ENCODE measurements at regions not wholly inside any gene's neighbourhood (a gene's known extent, or its start where the extent isn't known, plus 50 kb on each side); places are given as distances from the start of the nearest gene placed in this dataset.

DNA sequence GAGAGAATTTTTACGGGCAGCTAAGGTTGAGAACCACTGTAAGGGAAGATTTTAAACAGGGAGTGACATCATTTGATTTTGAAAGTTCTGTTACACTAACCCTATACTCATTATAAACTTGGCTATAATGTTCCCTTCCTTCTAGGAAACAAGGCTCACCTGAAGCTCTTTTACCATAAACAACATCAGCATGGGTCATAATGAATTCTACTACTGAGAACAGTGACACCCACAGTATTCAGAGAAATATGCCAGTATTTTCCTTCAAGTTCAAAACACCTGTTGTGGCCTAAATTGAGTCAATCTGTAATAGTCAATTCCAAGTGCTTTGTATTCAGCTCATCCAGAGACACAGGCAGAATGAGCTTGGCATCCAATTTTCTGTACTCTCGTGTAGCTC, 175.3 kb upstream of the STT3B start:
- DNase-seq, result no peak

DNA sequence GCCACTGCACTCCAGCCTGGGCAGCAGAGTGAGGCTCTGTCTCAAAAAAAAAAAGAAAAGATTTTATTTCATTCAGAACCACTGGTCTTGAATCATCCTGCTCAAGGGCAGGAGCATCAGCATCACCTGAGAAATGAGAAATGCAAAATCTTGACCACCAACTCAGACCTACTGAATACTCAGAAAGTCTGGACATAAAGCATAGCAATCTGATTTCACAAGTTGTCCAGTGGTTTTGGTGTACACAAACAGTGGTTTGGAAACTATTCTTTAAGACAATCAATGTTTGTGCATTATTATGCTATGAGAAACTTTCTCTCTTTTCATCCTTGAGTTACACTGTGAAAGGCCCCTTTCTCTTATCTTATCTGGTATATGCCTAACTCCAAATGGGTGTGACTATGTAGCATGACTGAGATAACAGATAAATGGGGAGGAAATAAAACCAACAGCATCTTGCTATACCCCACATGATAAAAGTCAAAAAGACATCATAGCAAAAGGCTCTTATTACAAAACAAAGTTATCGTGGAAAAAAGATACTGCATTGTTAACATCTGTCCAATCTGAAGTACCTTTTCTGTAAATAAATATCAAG, 174.2 kb upstream of the STT3B start:
- DNase-seq, result no peak

DNA sequence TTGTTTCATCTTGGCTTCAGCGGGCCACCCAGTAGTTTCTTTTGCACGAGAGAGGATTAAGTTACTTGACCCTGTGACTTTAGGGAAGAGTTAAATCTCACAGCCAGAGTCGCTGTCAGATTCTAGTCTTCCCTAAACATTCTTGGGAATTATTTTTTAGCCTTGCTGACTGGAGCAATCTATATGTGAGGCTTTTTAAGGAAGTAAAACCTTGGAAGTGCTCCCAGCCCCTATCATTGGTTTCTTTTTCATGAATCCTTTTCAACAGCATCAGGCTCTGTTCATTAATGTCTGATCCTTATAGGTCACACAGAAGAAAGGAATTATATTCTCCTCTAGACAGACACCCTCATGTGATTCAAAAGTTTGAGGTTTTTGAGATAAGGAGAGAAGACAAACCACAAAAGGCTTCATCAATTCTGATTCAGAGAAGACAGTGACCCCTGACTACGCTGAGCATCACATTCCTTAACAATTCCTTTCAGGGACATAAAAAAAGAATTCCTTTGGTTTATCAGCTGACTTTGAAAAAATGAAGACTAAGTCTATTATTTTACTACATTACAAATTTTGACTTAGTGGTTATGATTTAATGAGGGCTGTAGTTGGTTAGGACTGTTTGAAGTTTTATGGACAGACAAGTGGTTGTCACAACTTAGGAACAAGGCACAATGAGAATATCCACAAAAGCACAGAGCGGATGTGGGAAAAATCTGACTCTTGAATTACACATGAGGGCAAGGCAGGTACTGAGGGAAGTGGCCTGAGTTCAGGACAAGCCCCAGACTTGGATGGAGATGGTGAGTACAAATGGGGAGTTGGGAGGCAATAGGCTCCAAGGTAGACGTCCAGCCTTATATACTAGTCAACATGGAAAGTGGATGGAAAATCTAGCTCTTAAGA, 171.1 kb upstream of the STT3B start:
- DNase-seq, result peak; percentile 97

DNA sequence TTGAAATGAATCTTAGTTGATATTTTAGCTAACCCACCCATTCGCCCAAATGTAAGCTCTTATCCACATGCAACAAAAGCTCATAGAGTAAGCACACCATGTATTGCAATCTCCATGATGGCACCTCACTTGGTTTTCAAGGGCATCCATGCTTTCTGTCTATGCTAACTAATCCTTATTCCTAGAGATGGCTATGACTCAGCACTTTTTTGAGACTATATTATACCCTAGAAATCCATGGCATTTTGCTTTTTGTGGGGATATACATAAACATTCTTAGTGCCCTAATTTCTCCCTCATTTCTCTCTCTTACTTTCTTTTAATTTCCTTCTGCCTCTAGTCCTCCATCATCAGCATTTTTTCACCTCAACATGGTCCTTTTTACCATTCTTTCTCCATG, 168.5 kb upstream of the STT3B start:
- no peak for DNase-seq

DNA sequence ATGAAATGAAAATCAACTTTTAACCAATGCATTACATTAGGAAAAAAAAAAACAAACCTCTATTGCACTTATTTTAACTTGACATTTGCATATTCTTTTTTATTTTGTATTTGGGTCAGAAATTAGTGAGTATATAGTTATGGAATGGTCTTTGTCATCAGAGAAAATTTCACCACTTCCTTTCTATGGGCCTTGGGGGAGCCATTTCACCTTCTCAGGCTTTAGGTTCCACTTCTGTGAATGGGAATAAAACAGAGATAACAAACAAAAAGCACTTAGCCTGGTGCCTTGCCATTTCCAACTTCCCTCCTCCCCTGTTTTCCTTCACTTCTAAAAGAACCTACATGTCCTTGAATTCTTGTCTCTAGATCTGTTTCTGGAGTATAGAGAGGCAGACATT, 168.0 kb upstream of the STT3B start:
- DNase-seq, result peak; percentile 88

DNA sequence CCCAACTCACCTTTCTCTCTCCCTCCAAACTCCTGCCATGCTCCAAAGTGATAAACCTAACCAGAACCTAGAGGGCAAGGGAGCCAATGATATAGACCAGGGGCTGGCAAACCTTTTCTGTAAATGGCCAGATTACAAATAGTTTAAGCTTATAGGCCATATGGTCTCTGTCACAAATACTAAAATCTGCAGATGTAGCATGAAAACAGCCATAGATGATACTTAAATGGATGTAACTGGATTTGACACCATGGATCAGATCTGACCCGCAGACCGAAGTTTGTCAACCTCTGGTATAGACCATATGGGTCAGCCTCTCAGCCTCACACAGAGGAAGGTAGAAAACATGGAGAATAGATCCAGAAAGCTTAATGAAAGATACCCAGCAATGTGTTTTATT, 165.2 kb upstream of the STT3B start:
- no peak for DNase-seq

DNA sequence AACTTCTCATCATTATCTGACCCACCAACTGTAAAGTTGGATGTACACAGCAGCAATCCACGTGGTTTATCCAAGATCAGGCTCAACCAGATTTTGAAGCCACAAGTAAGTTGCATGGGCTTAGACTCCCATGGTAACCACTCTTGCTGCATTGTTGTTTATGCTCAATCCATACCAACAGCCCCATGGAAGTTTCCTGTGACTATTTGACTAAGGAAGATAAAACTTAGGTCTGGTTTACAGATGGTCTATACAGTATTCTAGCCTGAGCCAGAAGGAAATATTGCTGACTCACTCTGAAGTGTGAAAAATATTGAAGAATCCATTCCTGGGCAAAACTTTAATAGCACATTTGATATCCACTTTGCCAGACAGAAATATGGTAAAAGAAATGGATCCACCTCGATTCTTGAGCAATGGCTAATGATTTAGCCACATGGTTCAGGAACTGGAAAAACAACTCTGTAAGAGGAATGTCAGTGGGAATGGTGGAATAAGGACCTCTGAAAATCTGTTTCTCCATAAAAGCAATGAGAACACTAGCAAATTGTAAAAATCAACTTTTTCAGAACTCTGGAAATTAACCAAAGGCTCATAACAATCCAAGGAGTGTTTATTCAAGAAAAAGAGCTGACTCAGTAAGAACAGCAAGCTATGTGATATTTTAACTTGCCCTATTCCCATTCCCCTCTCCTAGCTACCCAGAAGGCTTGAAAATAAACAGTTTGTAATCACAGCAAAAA, 162.9 kb upstream of the STT3B start:
- peak; percentile 57 for DNase-seq

DNA sequence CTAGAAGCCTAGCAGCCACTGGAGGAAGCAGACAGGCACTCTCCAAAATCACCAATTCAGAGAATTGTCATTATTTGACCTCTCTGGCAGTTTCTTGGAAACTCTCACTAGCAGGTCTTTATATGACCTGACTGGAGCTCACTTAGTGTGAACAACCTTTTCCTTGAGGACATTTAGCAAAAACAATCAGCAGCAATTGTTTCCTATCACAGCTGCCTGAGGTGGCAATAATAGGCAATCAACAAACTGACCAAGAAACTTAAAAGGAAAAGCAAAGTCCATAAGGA, 162.4 kb upstream of the STT3B start:
- no peak for DNase-seq

DNA sequence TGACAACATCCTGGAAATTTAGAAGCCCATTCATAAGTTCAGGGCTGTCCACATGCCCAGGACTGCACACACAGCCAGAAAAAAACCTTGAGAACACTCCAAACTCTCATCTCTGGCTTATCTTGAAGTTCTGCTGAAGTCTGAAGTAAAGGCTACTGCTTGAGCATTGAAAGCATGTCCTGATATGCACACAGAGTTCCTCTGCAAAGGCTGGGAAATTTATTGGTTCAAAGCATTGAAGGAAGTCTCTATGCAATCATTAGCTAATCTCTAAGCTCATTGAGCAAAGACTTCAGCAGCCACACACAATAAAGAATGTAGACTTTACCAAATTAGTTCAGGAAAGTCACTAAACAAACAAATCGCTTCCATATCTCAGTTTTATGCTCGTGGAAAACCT, 162.0 kb upstream of the STT3B start:
- no peak for DNase-seq

DNA sequence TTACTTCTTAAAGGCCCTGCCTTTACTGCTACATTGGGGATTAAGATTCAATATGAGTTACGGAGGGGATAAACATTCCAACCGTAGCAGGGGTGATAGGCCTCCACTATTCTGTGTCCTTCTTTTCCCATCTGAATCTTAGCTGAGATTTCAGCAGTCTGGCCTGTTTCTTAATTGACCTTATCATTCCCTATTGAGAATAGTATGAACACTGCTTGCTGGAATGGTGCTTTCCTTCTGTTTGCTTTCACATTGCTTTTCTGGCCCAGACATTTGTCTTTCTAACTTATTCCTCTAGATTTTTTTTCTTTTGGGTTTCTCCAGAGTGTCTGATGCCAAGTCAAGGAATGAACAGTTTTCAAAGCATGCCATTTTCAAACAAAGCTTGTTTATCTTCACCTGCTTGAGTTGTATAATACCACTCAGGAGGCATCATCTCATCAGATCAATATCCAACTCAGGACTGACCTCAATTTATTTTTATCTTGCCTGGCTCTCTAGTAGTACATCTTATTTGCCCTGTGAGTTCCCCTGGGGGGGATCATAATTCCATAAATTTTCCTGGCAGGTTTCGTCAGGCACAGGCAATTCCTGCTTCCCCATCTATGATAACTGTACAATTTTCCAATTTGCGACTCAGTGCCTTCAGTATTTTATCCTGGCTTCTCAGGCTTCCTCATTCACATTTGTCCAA, 161.1 kb upstream of the STT3B start:
- DNase-seq, result no peak

DNA sequence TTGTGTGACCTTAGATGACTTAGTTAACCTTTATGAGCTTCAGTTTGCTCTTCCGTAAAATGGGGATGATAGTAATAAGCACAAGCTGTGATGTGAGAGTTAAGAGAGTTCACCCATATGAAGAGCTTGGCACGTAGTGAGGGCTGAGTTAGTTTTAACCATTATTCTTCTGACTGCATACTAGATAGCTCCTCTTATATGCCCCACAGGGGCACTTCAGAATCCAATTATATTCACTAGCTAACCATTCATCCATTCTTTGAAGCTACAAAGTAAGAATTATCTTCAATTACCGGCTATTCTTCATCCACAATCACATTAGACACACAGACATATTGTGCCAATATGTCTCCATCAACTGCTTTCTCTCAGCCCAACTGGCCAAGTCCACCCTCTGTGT, 159.0 kb upstream of the STT3B start:
- DNase-seq, result no peak

DNA sequence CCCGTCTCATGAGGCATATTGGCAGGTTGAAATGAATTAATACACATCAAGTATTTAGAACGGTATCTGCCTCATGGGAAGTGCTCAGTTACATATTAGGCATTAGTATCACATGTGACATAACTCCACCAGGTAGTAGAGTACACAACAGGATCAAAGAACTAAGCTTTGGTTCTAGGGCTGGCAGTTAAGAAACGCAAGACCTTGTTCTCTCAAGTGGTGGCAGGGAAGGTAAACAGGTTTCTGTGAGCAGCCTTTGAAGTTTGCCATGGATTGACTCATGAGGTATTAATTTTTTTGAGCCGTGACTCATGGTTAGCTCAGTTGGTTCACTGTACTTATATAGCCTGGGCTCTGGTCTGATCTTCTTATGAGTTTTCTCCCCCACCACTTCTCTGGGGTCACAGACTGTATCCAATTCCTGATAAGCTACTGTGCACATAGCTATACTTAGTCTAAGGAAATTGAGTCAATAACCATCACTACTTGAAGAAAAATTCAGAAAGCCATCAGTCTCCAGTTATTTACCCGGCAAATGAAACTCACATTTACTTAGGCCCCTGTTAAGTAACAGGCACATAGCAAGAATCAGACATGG, 155.6 kb upstream of the STT3B start:
- DNase-seq, result peak; percentile 89

DNA sequence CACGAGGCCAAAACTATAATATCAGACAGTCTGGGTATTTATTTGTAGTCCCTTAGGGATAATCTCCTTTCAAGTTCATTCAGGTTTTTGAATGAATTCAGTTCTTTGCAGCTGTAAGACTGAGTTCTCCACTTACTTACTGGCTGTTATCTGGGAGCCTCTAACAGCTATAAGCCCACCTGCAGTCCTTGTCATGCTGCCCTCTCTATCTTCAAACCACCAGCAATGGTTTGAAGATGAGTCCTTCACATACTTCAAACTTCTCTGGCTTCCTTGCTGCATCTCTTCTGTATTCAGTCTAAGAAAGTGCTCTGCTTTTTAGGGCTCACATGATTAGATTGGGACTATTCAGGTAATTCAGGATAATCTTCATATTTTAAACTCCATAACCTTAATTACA, 154.5 kb upstream of the STT3B start:
- no peak for DNase-seq

DNA sequence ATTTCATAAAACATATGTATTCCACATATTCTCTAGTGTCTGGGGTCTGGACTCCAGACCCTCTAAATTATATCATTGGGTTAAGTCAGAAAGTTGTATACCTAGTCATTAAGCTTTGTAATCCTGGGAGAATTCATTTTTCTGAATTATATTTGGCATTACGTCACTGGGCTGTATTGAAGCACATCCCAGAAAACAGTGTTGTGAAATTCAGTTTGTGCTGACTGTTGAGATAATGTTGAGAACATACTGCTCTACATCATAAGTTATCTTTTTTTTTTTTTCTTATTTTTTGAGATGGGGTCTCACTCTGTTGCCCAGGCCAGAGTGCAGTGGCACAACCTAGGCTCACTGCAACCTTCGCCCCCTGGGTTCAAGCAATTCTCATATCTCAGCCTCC, 153.1 kb upstream of the STT3B start:
- DNase-seq, result no peak

DNA sequence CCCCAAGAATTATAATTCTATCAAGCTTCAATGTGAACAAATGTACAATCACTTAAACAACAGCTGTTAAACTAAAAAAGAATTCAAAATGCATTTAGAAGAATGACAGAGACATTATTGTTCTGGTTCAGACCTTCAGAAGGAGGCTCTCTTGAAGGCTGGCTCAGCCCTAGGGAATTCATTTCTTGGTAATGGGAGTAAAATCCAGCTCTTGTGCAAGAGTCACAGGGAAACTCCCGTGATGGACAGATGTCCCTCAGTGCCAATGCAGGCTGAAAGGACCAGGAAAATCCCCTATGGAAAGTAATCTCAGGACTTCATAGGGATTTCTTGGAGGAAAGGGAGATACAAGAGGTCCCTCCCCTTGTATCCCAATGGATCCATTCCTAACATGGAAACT, 149.9 kb upstream of the STT3B start:
- DNase-seq, result no peak

DNA sequence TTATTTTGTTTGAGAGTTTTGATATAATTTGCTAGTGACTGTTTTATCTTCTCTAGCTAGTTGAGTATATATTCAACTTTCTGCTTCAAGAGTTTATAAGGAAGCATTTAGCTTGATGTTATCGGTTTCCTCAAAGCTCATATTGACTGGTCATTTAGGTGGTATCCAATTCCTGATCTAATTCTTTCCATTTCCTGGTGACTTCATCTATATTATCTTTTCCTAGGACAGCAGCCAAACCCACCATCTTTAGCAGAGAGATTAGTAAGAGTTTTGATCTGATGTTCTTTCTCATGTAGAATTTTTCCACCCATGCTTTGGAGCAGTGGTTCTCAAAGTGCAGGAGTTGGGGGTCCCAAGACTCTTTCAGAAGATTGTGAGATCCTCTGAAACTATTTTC, 148.6 kb upstream of the STT3B start:
- peak; percentile 55 for DNase-seq

DNA sequence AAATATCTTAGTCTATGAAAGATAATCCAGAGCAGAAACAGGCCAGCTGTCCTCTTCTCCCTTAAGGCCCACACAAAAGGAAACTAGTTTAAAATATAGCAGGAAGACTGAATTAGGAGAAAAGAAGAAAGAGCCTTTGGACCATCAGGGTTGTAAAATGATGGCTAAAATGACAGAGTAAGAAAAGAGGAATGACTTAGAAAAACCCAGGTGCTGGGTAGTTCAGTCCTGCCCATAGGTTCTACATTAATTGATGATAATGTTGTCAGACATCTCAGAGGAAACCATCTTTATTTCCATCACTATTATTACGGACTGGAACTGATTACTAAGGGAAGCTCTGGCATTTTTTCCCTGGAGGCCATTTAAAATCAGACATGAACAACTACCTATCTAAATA, 142.8 kb upstream of the STT3B start:
- DNase-seq, result no peak

DNA sequence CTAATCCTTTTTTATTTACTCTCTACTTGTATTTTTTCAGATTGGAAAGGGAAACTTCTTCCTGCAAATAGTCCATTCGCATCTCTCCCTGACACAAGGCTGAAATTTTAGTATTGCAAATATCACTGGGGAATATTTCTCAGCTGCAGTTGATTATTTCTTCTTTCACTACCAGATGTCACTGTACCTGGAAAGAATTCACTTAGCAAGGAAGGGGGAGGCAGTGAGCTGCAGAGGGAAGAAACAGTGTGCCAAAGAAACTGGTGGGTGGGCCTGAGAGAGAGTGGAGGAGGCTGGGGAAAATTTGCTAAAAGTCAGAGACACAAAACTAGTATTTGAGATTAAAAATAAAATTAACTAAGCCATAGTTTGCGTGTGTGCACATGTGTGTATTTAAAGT, 142.3 kb upstream of the STT3B start:
- no peak for DNase-seq

DNA sequence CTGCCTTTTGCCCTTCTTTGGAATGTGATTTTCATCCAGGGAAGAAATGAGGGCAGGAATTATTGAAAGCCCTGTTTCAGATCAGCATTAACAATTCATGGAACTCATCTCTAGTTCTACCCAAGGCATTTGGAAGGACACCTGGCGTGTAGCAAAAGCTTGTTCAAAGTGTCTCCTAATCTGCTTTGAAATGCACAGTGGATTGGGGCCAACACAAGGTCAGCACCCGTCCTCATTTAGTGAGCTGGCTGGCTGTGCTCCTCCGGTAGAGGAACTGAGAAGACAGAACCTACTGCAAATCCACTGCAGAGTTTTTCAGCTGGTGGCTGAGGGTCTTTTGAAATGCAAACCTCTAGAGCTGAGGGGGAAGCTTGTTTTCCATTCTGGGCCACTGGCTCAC, 141.6 kb upstream of the STT3B start:
- DNase-seq, result no peak

DNA sequence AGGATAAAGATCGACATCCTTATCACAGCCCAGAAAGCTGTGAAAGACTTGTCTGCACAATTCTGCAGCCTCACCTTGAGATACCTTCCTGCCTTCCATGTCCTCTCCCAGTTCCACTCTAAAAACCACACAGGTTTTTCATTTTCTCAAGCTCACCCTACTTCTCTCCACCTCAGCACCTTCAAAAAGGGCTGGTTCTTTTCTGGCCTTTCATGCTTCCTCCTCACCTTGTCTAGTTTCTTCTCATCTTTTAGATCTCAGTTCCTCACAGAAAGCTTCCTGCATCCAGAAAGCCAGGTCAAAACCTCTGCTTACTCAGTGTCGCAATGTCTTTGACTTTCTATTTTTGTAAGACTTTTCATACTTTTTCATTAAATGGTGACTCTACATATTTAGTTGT, 140.2 kb upstream of the STT3B start:
- no peak for DNase-seq

DNA sequence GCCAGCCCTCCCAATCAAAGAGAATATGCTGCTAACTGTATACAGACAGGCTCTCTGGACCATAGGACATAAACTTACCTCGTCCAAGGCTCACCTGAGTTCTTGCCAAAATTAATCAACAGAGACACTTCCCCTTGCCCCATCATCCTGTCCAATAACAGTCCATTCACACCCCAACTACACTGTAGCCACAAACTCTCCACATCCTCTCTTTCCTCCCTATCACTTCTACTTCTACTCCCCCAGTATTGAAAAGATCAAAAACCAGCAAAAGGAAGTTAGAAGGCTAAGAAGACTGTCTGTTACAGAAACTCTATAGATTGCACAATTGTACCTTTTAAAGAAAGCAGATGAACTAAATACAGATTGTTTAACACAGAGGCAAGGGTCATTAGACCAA, 133.5 kb upstream of the STT3B start:
- no peak for DNase-seq

DNA sequence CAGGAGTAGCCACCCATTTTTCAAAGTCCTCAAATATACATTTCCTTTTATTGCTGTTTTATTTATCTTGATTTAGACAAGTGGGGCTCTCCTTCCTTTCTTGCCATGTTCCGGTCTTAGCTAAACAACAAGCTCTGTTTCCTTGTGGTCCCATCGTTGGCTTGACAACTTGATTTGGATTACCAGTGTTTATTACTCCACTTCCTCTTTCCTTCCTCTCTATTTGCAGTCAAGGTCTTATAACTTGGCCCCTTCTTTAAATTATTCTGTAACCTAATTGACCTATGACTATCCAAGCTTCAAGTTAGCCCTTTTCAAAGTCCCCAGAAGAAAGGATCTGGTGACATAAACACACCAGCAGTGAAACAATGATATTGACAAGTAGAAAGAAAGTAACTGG, 130.6 kb upstream of the STT3B start:
- no peak for DNase-seq

DNA sequence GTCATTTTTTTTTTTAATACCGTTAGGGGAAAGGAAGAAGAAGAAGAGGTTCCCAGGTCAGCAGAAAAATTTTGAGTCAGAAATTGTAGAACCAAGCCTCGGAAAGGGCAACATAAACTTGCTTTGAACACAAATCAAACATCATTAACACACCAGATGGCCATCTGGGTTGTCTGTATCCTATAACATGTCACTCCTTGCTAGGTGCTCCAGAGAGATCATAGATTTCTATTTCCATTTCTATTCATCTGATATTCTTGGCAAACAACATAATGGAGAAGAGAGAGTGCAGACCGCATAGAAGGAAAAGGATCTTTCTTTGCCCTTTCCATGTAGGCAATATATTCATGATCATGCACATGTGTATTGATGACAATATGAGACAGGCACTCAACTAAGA, 129.5 kb upstream of the STT3B start:
- DNase-seq, result no peak

Data from fibroblast of skin of right biceps (primary cell).